ENCODE measurements at regions not wholly inside any gene's neighbourhood (a gene's known extent, or its start where the extent isn't known, plus 50 kb on each side); places are given as distances from the start of the nearest gene placed in this dataset.

DNA sequence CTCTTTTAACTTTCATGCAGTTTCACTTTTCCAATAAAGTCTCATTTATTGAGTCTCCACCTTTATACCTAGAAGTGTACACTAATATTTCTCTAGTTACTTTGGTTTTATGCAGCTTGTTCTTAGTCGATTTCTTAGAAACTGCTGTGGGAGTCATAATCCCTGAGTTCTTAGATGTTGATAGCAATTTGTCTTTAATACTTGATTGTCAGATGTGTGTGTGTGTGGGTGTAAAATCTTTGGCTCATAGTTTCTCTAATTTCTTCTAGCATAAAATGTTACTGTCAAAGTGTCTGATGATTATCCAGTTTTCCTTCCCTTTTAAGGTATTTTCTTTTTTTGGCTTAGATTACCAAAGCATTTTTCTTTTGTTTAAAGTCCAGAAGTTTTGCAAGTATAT, 473.8 kb upstream of the PTCHD4 start:
- H3K36me3 ChIP-seq: no peaks in the 10 kb centered on the region
- TF ChIP-seq, protein P1, sequence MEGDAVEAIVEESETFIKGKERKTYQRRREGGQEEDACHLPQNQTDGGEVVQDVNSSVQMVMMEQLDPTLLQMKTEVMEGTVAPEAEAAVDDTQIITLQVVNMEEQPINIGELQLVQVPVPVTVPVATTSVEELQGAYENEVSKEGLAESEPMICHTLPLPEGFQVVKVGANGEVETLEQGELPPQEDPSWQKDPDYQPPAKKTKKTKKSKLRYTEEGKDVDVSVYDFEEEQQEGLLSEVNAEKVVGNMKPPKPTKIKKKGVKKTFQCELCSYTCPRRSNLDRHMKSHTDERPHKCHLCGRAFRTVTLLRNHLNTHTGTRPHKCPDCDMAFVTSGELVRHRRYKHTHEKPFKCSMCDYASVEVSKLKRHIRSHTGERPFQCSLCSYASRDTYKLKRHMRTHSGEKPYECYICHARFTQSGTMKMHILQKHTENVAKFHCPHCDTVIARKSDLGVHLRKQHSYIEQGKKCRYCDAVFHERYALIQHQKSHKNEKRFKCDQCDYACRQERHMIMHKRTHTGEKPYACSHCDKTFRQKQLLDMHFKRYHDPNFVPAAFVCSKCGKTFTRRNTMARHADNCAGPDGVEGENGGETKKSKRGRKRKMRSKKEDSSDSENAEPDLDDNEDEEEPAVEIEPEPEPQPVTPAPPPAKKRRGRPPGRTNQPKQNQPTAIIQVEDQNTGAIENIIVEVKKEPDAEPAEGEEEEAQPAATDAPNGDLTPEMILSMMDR (IDR thresholded peaks at IDR 0.05; ENCODE audit: low read depth, low read length): no peak
- no peak overlapping the region for H3K27ac ChIP-seq
- DNase-seq: no peak
- H3K27me3 ChIP-seq (ENCODE audit: insufficient read depth, low read depth, severe bottlenecking): no peaks in the 10 kb centered on the region
- H3K4me3 ChIP-seq (ENCODE audit: low read depth, low read length): no peak overlapping the region
- no peaks in the 10 kb centered on the region for H3K9me3 ChIP-seq (ENCODE audit: severe bottlenecking)

DNA sequence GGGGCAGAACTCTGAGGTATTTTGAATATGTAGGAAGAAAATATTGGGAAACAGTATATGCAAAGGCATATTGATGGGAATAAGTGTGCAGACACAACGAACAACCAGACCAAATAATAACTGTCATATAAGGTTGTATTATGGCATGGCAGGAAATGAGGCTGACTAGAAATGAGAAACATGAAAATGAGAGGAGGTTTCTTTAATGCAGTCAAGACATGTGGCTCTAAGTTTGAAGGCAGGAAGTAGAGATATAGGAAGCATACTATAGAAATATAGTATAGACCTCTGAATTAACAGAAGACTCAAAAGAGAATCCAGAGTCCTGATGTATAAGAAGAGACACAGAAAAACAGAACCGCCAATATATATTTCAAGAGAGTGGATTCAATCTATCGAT, 459.7 kb upstream of the PTCHD4 start:
- H3K9me3 ChIP-seq (ENCODE audit: severe bottlenecking): no peaks in the 10 kb centered on the region
- no peak for DNase-seq

DNA sequence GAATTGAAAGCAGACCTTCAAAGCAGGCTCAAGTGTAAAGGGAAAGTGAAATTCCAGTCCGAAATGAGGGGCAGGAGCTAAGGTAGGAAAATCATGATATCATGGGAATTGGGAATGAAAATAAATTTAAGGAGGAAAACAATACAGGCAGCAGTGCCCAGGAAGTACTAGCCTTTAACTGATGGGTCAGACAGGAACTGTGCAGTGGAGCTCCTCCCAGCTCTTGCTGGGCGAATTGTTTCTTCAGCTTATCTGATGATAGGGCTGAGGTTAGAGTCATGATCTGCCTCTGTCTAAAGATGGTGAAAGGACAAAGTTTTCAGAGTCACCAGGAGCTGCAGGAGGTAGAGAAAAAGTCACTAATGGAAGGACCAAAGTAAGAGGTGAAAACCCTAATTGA, 457.9 kb upstream of the PTCHD4 start:
- Histone ChIP-seq H3K9me3 (ENCODE audit: severe bottlenecking) (no peaks in the 10 kb centered on the region), H3K27me3 (ENCODE audit: insufficient read depth, low read depth, severe bottlenecking) (no peaks in the 10 kb centered on the region), H3K4me3 (ENCODE audit: low read depth, low read length) (no peak overlapping the region), H3K27ac (no peak overlapping the region), H3K36me3 (no peaks in the 10 kb centered on the region)
- DNase-seq: no peak
- TF ChIP-seq, protein P1 (IDR thresholded peaks at IDR 0.05; ENCODE audit: low read depth, low read length): no peak

More for the DNA sequence above, 459.7 kb upstream of the PTCHD4 start:
- TF ChIP-seq, protein P1 (IDR thresholded peaks at IDR 0.05; ENCODE audit: low read depth, low read length): no peak
- H3K36me3 ChIP-seq: no peaks in the 10 kb centered on the region
- no peaks in the 10 kb centered on the region for H3K27me3 ChIP-seq (ENCODE audit: insufficient read depth, low read depth, severe bottlenecking)
- H3K27ac ChIP-seq: no peak overlapping the region
- no peak overlapping the region for H3K4me3 ChIP-seq (ENCODE audit: low read depth, low read length)

DNA sequence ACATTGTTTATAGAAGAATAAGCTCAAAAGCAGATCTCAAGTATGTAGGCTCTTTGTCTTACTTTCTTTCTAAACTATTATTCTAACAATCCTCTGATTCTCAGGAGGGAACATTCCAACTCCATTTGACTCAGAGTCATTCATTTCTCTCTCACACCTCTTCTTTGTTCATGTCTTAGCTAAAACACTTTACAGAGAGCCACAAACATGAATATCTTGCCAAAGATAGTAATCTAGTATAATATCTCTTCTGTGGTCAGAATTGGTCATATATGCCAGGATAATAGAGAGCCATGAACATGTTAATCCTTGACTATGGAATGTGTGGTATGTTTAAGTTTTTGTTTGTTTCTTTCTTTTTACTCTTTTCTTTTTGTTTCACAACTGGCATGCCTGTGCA, 456.0 kb upstream of the PTCHD4 start:
- Histone ChIP-seq H3K9me3 (ENCODE audit: severe bottlenecking) (no peaks in the 10 kb centered on the region), H3K27ac (no peak overlapping the region), H3K4me3 (ENCODE audit: low read depth, low read length) (no peak overlapping the region), H3K36me3 (no peaks in the 10 kb centered on the region), H3K27me3 (ENCODE audit: insufficient read depth, low read depth, severe bottlenecking) (no peaks in the 10 kb centered on the region)
- TF ChIP-seq, protein P1 (IDR thresholded peaks at IDR 0.05; ENCODE audit: low read depth, low read length): no peak
- no peak for DNase-seq

DNA sequence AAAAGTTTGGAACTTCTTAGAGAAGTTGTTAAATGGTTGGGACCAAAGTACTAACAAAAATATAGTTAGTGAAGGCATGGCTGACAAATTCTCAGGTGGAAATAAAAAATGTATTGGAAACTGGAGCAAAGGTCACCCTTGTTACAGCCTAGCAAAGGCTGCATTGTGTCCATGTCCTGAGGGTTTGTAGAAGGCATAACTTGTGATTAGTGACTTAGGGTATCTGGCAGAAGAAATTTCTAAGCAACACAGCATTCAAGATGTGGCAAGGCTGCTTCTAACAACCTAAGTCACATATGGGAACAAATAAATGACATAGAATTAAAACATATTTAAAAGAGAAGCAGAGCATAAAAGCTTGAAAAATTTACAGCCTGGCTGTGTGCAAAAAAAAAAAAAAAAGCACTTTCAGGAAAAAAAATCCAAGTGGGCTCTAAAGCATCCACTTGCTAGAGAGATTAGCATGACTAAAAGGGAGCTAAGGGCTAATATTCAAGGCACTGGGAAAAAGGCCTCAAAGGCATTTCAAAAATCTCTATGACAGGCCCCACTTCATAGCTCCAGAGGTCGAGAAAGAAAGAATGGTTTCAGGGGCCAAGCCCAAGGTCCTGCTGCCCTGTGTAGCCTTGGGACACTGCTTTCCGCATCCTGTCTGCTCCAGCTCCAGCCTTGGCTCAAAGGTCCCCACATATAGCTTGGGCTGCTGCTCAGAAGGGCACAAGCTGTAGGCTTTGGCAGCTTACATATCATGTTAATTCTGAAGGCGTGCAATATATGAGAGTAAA, 453.2 kb upstream of the PTCHD4 start:
- Histone ChIP-seq H3K4me3 (ENCODE audit: low read depth, low read length) (no peak overlapping the region), H3K36me3 (no peaks in the 10 kb centered on the region), H3K27me3 (ENCODE audit: insufficient read depth, low read depth, severe bottlenecking) (no peaks in the 10 kb centered on the region), H3K9me3 (ENCODE audit: severe bottlenecking) (no peaks in the 10 kb centered on the region), H3K27ac (no peak overlapping the region)
- no peak for DNase-seq
- TF ChIP-seq, protein P1 (IDR thresholded peaks at IDR 0.05; ENCODE audit: low read depth, low read length): no peak

DNA sequence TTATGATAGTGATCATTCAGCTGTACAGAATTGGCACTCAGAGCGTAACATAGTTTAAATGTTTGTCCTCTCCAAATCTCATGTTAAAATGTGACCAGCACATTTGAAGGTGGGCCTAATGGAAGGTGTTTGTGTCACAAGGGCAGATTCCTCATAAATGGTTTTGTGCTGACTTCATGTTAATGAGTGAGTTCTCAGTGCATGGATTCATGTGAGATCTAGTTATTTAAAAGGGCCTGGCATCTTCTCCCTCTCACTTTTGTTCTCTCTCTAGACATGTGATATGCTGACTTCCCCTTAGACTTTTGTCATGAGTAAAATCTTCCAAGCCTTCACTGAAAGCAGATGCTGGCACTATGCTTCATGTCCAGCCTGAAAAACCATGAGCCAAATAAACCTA, 452.4 kb upstream of the PTCHD4 start:
- no peaks in the 10 kb centered on the region for H3K36me3 ChIP-seq
- H3K4me3 ChIP-seq (ENCODE audit: low read depth, low read length): no peak overlapping the region
- DNase-seq: no peak
- H3K9me3 ChIP-seq (ENCODE audit: severe bottlenecking): no peaks in the 10 kb centered on the region
- TF ChIP-seq, protein P1 (IDR thresholded peaks at IDR 0.05; ENCODE audit: low read depth, low read length): no peak
- H3K27ac ChIP-seq: no peak overlapping the region
- H3K27me3 ChIP-seq (ENCODE audit: insufficient read depth, low read depth, severe bottlenecking): no peaks in the 10 kb centered on the region

All from WERI-Rb-1 (cell line).